Hematopoietic multipotent progenitor cell treated with erythropoietin and hydrocortisone succinate and interleukin-3 and kit ligand, for 15 days (in vitro differentiated cells): ENCODE measurements at regions not wholly inside any gene's neighbourhood (a gene's known extent, or its start where the extent isn't known, plus 50 kb on each side); places are given as distances from the start of the nearest gene placed in this dataset.
"Not testable (repeated sequence)": the region's sequence is repeated elsewhere in the genome, so short reads cannot be mapped to it uniquely, and the experiment has no call there.

Experiments
- DNase-seq: peaks from one replicate; pipeline ENCODE4 v3.0.0-alpha.2; 2015; ENCODE audit warnings: low spot score

DNA sequence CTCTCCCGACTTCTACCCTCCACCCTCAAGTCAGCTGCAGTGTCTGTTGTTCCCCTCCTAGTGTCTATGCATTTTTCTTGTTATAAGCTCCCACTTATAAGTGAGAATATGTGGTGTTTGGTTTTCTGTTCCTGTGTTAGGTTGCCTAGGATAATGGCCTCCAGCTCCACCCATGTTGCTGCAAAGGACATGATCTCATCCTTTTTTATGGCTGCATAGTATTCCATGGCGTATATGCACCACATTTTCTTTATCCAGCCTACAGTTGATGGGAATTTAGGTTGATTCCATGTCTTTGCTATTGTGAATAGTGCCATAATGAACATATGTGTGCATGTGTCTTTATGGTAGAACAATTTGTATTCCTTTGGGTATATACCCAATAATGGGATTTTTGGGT, 80.7 kb downstream of the SPTSSA start:
- not testable (repeated sequence) for DNase-seq

DNA sequence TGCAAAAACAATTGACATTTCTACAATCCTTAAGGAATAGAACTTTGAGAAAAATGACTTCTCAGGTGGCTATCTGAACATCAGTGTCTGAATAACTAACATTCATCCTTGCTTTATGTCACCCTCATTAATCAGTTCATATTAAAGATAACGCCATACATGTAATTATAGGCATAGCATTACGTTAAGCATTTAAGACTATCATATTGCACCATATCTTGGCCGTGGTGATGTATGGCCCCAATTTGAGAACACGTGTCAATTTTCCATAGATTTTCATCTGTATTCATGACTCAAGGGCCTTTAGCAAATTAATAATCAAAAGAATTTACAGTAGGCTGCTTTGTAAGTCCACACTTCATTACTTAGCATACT, 81.6 kb downstream of the SPTSSA start:
- no peak for DNase-seq

DNA sequence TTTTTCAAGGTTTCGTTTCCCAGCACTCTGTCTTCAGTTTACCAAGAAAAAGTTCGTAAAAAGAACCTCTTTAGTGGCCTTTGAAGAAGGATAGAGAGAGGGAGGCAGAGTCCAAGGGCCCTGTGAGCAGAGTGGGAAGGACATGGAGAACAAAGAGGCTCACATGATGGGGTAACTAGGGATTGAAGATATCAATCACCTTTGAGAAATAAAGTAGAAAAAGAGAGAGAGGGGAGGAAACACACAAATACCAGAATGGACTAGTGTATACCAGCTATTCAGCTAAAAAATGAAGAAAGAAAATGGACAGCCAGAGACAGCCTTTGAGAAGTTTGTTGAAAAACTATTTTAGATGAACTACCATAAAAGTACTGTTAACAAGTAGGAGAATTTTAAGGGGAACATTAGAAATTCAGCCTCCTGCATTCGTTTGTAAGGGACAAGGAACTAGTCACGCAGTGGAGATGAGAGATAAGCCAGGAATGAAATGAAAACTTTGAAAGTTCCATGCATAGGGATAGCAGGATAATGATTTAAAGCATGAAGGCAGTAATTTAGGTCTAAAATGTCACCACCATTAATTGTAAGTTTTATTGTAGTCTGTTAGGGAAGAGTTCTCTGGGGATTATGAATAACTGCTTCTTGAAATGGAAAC, 82.1 kb downstream of the SPTSSA start:
- DNase-seq: no peak

DNA sequence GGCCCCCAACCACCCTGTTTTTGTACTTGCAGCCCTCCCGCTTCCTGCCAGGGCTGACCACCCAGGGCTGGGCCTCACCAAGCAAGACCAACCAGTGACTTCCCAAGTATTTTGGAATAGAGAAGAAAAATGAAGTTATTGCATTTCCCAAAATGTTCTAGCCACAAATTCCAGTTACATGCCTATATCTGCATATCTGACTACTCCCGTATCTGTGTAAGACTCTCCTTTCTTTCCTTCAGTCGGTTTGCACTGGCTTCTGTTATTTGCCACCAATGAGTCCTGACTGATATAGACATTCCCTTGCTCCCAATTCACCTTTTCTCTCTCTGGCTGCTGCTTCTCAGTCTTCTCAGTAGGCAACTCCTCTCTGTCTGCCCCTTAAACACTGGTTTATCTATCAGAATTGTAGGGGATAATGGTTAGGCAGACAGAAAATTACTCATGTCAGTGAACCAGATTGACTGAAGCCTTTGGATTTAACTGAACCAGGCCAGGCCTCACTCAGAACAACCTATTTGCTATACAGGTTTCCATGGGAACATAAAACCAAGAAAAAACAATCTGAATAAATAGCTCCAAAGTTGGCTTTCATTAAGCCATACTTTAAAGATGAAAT, 85.3 kb downstream of the SPTSSA start:
- no peak for DNase-seq

DNA sequence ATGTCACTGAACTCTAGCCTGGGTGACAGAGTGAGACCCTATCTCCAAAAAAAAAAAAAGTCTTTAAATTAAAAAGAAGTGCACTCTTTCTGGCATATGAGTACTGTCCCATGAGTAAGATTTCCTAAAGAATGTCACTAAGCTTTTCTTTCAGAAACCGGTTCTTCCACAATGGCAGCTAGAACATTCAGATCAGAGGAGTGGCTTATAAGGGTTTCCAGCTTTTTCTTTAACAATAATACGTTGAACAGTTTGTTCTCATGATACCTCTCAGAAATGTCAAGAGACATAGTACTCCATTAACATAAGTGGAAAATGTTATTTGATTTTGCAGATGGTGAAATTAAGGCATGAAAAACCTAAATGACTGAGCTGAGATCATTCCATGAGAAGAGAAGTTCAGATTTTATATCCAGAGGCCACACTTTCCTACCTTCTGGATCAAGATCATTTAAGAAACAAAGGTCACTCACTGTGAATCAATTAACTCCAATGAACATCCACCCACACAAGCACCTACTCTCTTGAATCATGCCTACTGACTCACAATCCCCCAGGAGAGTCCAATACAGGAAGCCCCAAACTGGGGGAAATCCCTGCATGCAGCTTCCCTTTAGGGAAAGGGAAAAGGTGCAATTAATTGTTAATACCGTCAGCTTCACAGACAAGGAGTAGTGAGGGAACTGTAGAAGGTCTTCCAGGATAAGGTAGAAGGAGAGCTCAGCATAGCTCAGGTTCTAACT, 86.9 kb downstream of the SPTSSA start:
- DNase-seq: no peak

DNA sequence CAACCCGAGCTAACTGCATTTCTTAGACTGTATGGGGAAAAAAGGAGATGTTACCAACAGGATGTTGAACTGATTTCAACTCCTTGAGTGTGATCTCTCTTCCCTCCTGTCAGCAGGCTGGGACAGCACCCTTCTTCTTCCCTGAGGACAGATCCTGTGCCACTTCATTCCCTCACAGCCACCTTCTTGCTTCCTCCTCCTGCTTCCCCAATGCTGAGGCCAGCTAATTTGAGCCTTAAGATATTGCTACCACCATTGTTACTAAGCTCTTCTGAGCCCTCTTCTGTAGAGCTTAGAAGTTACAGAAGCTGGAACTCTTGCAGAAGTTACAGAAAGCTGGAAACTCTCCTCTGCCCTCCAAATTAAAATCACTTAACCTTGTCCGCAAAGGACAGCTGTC, 88.8 kb downstream of the SPTSSA start:
- DNase-seq: no peak

DNA sequence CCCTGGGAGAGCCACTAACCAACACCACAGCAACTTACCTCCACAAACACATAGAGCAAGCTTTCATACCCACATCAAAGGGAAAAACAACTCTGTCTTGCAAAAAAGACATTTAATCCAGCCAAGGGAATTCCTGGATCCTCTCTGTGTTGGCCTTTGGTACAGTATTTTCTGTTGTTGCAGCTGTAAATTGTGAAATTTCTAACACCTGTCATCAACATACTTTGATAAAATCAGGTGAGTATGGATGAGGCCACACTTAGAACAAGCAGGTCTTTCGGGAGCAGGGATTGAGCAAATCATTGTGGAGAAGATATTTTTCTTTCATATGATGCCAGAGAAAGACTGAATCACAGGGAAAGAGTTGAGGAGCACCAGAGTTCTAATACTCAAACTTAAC, 89.3 kb downstream of the SPTSSA start:
- DNase-seq: no peak

DNA sequence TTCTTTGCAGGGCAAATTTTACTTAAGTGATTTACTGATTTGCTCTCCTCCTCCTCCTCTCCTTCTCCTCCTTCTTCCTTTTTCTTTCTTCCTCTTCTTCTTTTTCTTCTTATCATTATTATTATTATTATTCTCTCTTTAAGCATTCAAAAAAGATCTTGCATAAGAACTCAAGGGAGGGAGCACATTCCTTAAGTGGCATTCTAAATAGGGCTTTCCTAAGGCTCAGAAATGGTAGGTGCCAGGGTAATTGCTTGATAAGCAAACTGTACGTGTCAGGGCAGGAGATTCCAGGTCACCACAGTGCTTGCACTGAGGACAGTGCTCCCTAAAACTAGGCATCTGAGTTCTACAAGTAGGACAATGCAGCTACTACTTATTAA, 92.4 kb downstream of the SPTSSA start:
- no peak for DNase-seq

DNA sequence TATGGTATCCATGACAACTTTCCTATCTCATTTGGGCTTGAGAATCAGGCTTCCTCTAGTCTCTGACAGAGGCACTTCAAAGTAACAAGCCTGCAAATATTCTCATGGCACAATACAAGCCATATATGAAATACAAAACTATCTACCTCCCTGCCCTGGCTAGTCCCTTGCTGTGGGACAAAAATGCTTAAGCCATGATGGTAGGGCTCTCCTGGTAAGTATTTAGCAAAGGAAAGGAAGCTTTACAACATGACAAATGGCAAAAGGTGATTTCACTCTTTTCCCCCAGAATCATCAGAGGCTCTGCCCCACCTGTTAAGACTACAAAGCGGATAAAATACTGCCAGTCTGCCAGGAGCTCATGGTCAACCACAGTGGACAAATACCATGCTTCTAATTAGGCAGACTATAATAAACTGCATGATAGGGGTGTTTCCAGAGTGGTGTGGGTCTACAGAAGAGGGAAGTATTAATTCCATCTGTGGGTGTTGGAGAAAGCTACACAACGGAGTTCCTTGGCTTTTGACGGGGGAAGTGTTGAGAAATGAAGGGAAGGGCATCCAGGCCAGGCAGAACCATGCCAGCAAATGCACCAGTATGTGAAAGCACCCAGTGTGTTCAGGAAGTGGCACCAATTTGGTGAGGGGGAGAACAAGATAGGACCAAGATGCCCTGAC, 92.9 kb downstream of the SPTSSA start:
- no peak for DNase-seq

DNA sequence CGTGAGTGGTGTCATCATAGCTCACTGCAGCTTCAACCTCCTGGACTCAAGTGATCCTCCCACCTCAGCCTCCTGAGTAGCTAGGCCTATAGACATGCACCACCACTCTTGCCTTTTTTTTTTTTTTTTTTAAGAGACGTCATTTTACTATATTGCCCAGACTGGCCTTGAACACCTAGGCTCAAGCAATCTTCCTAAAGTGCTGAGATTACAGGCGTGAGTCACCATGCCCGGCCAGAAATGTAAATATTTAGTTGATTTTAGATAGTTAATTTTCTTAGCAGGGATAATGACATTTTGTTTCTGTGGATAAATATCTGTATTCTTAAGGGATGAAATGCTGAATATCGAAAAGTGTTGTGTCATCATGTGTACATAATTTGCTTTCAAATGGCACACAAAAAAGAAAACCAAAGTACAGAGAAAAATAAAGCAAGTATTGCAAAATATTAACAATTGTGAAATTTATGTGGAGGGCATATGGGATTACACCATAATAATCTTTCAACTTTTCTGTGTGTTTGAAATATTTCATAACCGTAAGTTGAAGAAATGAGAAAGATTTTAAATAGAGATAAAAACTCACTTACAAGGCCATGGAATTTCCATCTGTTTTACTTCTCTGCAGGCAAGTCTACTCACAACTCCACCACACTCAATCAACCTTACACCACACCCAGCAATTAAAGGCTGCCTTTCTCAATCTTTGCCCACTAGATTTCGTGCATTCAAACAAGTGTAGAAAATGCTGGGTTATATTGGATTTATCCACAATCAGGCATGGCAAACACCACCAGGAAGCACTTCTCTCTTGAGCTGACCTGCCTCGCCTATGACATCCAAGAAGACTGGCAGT, 93.7 kb downstream of the SPTSSA start:
- no peak for DNase-seq

DNA sequence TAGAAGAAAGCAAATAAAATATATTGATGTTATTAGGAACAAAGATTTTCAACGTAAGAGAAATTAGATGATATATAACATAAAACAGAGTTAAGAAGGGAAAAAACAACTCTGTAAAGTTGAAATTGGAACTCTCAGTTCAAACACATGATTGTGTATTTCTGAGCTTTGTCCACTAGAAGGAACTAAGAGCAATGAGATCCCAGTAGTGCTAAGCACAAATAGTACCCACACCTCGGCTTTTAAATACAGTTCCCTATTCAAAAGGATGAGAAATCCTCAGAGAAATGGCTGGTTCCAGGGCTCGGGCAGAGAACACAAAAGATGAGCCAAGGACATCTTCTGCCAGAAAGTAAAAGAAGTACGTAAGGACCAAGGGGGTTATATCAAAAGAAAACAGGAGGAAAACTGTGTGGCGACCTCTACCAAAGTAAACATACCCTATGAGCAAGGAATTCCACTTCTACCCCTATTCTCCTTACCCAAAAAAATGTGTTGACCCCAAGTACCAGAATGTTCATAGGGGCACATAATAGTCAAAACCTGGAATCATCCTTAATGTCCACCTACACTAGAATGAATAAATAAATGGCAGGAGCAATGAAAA, 96.6 kb downstream of the SPTSSA start:
- DNase-seq: no peak

DNA sequence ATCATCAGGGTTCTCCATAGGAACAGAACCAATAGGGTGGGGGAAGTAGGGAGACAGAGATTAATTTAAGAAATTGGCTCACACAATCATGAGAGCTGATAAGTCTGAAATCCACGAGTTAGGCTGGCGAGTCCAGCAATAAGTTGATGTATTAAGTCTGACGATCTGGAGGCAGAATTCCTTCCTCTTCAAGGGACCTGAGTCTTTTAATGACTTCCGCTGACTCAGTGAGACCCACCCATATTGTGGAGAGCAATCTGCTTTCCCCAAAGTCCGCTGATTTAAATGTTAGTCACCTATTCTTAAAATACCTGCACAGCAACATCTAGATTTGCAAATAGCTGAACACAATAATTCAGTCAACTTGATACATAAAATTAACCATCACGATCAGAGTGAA, 97.8 kb downstream of the SPTSSA start:
- DNase-seq: no peak

DNA sequence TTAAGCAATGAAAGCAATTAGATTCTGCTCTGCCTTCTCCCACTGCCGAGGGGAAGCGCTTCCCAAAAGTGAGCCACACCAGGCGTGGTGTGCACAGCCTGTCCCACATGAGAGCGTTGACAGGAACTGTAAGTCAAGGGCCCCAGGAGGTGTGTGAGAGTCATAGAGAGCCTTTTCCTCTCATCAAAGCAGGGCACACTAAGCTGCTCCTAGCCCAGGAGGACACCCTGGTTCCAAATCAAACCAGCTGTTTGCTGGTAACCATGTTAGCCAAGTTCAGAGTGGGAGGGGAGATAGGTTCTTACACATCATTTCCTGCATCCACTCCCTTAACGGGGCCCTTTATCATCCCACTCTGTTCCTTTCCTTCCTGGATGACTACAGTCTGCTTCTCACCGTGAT, 98.3 kb downstream of the SPTSSA start:
- DNase-seq: no peak

DNA sequence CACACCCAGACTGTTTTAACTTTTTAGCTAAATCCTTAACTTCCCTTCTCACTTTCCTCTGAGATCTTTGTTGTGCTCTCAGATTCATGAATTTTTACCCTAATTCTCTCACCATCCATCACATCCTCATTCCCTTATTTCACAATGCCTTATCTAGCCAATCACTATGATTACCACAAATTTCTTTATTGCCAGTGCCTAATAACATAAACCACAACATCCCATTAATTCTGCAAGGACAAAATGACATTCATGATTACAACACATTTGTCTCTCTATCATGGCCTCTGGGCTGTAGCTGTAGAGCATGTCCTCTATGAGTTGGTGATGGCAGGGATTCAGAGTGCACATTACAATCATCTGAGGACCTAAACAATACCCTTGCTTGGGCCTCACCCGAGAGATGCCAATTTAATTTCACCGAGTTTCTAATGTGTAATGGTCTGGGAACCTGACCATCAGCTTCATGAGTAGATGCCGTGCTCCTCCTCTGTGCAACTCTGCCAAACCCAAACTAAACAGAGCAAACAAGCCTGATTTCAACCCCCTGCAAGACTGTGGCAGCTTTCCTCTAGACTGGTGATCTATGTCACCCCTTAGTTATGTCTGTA, 99.3 kb downstream of the SPTSSA start:
- DNase-seq: no peak

DNA sequence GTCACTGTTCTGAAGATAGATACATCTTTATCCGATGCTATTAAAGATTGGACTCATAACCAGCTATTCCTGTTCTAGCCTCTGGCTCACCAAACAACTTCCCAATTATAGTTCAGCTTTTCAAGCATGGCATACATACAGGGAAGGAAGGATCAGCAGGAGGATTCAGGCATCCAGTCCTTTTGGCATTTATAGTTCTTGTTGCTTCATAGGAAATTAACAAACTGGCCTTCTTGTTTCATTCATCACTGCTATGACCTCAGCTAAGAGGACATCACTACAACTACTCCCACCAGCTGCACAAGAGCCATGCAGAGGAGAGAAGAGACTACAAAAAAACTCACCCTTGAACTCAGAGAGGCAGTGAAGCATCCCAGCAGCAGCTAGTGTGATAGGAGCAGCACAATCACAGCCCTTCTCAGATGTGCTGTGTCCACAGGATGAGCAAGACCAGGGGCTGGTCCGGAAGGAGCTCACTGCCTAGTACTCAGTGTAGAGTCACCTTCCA, 100.5 kb downstream of the SPTSSA start:
- DNase-seq: no peak

DNA sequence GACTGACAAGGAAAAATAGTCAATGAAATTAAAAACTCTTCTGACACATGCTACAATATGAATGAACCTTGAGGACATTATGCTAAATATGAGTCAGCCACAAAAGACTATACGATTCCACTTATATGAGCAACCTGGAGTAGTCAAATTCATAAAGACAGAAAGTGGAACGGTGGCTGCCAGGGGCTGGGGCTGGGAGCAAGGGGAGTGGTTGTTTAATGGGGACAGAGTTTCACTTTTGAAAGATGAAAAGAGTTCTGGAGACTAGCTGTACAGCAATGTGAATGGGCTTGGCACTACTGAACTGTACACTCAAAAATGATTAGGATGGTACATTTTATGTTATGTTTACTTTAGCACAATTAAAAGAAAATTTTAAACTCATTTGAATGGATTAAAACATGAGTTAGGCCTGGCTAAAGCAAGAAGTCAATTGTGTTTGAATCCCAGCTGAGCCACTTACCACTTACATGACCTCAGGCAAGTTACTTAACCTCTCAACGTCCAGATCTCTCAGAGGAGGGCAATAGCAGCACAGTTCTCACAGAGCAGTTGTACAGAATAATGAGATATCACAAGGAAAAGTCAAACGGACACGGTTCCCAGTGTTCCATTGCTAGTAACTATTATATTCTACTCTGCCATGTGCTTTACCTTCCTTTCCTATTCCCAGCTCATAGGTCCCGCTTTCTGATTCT, 102.5 kb downstream of the SPTSSA start:
- DNase-seq: no peak

DNA sequence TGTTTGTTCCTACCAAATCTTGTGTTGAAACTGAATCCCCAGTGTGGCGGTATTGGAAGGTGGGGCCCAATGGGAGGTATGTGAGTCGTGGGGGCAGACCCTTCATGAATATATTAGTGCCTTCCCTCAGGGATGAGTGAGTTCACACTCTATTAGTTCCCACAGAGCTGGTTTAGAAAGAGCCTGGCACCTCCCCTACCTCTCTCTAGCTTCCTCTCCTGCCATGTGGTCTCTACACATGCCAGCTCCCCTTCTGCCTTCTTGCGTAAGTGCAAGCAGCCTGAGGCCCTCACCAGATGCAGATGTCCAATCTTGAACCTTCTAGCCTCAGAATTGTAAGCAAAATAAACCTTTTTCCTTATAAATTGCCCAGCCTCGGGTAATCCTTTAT, 105.8 kb downstream of the SPTSSA start:
- DNase-seq: no peak

DNA sequence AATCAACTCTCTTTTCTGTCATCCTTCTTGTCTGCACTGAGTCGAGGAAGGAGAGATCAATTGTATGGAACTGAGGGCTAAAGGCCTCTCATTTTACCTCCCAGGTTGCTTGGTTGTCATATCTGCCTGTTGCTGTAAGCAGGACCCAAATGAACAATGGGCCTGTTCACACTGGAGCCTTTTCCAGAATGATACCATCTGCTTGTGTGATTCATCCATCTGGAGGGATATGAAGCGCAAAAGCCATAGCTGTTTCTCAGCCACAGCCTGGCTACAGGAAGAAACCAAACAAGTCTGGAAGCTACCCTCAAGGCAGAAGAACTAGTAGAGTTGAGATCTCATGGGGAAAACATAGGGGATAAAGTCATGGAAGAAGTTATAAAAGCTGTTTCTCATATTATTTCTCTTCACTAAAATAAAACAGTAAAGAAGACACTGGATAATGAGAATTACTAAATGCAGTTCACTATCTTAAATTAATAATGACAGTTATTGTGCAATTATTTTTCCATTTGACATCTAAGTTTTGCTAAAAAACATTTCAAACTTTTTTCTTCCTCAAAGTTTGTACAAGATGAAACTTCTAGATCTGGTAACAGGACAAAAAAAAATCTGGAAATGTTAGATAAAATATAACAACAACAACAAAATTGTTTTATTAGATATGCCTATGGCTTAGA, 106.3 kb downstream of the SPTSSA start:
- DNase-seq: no peak

DNA sequence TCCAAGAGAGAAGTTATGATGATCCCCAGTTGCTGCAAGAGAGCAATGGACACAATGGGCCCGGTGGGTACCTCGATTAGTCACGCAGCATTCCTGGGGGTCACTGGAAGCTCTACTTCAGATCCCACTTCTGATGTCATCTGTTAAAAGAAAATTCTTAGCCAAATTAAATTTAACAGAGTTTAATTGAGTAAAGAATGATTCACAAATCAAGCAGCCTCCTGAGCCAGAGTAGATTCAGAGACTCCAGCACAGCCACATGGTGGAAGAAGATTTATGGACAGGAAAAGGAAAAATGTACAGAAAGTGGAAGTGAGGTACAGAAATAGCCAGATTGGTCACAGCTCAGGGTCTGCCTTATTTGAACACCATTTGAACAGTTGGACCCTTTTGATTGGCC, 107.5 kb downstream of the SPTSSA start:
- DNase-seq: no peak

DNA sequence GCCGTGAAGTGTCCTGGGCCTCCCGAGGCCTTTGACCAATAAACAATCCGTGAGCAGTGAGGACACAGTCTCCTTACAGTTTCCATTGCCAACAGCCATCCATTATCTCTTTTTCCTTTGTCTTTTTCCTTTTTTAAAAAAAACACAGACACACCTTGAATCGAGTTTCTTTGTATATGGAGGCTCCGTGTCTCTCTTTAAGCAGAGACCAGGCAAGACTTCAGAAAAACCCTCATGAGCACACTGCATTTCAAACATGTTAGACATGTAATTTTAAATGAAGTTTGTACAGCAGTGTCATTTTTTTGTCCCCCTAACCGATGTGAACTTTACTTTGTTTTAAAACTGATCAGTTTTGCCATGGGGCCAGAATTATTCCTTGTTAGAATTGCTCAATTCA, 111.1 kb downstream of the SPTSSA start:
- no peak for DNase-seq
